Keratinocyte (primary cell): ENCODE measurements at regions not wholly inside any gene's neighbourhood (a gene's known extent, or its start where the extent isn't known, plus 50 kb on each side); places are given as distances from the start of the nearest gene placed in this dataset.

Experiments
- DNase-seq: peaks from one replicate; pipeline ENCODE4 v3.0.0-alpha.2; 2011; ENCODE audit warnings: low read depth, missing footprints, low spot score
- FAIRE-seq: peaks from 2 replicates; lab custom pipeline; 2011; peaks lifted over from hg19 to GRCh38; lab: Jason Lieb, UNC
- H2AFZ ChIP-seq: 2 replicates; pipeline ENCODE4 v1.6.0; 2012; ENCODE audit warnings: low read length, control low read depth, inconsistent platforms; ENCODE audit not compliant: control insufficient read depth
- H3K27ac ChIP-seq: 2 replicates; pipeline ENCODE4 v1.5.1; 2011; ENCODE audit warnings: low read length; ENCODE audit not compliant: control insufficient read depth, insufficient read depth
- H3K27me3 ChIP-seq: 3 replicates; pipeline ENCODE4 v1.6.0; 2011; ENCODE audit warnings: low read length; ENCODE audit not compliant: control insufficient read depth, insufficient read depth; ENCODE audit errors: extremely low read depth
- H3K36me3 ChIP-seq, 2 experiments: 2 replicates in 1 of 2; 3 replicates in 1 of 2; pipeline ENCODE4 v1.5.1; 2011; ENCODE audit warnings: low read length in 2 of 2, mild to moderate bottlenecking in 1 of 2; ENCODE audit not compliant: control insufficient read depth in 2 of 2, insufficient read depth in 2 of 2; ENCODE audit errors: extremely low read depth in 1 of 2
- H3K4me1 ChIP-seq: 3 replicates; pipeline ENCODE4 v1.5.1; 2011; ENCODE audit warnings: low read length; ENCODE audit not compliant: control insufficient read depth, insufficient read depth; ENCODE audit errors: extremely low read depth
- H3K4me2 ChIP-seq: 3 replicates; pipeline ENCODE4 v1.6.0; 2011; ENCODE audit warnings: low read depth, low read length; ENCODE audit not compliant: control insufficient read depth, insufficient read depth; ENCODE audit errors: extremely low read depth
- H3K4me3 ChIP-seq, 3 experiments: fragments of 200-600 bp in 1 of 3; sonication (generic) in 1 of 3; 2 replicates in 2 of 3; 3 replicates in 1 of 3; pipeline ENCODE4 v1.5.1; 2011 to 2016; ENCODE audit warnings: low read length in 3 of 3, mild to moderate bottlenecking in 3 of 3, control low read depth in 2 of 3, inconsistent platforms in 1 of 3, low read depth in 1 of 3, mixed read lengths in 1 of 3, mixed run types in 1 of 3, moderate library complexity in 1 of 3; ENCODE audit not compliant: control insufficient read depth in 2 of 3, insufficient read depth in 2 of 3; ENCODE audit errors: extremely low read depth in 1 of 3
- H3K79me2 ChIP-seq: 2 replicates; pipeline ENCODE4 v1.6.0; 2012; ENCODE audit warnings: low read length; ENCODE audit not compliant: control insufficient read depth, insufficient read depth
- H3K9ac ChIP-seq: 3 replicates; pipeline ENCODE4 v1.6.0; 2011; ENCODE audit warnings: low read length; ENCODE audit not compliant: control insufficient read depth, insufficient read depth; ENCODE audit errors: extremely low read depth
- H3K9me1 ChIP-seq: 3 replicates; pipeline ENCODE4 v1.6.0; 2011; ENCODE audit warnings: low read length; ENCODE audit not compliant: control insufficient read depth, insufficient read depth; ENCODE audit errors: extremely low read depth
- H3K9me3 ChIP-seq: 2 replicates; pipeline ENCODE4 v1.5.1; 2012; ENCODE audit warnings: low read depth, low read length; ENCODE audit not compliant: control insufficient read depth
- H4K20me1 ChIP-seq: 3 replicates; pipeline ENCODE4 v1.6.0; 2011; ENCODE audit warnings: low read length; ENCODE audit not compliant: control insufficient read depth, insufficient read depth; ENCODE audit errors: extremely low read depth
- EZH2 ChIP-seq: IDR thresholded peaks from one replicate; pipeline ENCODE4 v1.6.1; 2012; ENCODE audit warnings: inconsistent platforms, mild to moderate bottlenecking, low read length, moderate library complexity
- dilution Hi-C: fragments of 300-500 bp; cut with MboI; formaldehyde crosslinking; loops from one replicate; pipeline ENCODE4 v1.7.0; 2020; ENCODE audit warnings: low sequenced_read_pairs; ENCODE audit not compliant: extremely low pct_ligation_motif_present
- TF ChIP-seq, protein P1 (sequence below), 3 experiments: IDR thresholded peaks in 1 of 3; conservative IDR thresholded peaks in 1 of 3; optimal IDR thresholded peaks in 1 of 3; 2 replicates in 2 of 3; 3 replicates in 1 of 3; pipeline versions ENCODE3 to v1.5.1; 2011; ENCODE audit warnings: low read length in 3 of 3, mild to moderate bottlenecking in 3 of 3, moderate library complexity in 2 of 3, control low read depth in 1 of 3, inconsistent platforms in 1 of 3; ENCODE audit not compliant: insufficient read depth in 2 of 3; ENCODE audit errors: extremely low read depth in 1 of 3

- Histone ChIP-seq H3K9me1 (no peaks in the 10 kb centered on the region), H3K27me3 (no peaks in the 10 kb centered on the region), H3K4me2 (no peak overlapping the region), H3K36me3 (no peaks in the 10 kb centered on the region), H3K9ac (no peak overlapping the region), H3K4me3 (no peak overlapping the region), H2AFZ (no peak overlapping the region), H3K27ac (no peak overlapping the region), H4K20me1 (no peaks in the 10 kb centered on the region), H3K9me3 (no peaks in the 10 kb centered on the region), H3K4me1 (no peaks in the 10 kb centered on the region), H3K79me2 (no peaks in the 10 kb centered on the region)
- dilution Hi-C loops, result no loop called here
- no peak for DNase-seq
- no peak for FAIRE-seq
- TF ChIP-seq, protein P1, sequence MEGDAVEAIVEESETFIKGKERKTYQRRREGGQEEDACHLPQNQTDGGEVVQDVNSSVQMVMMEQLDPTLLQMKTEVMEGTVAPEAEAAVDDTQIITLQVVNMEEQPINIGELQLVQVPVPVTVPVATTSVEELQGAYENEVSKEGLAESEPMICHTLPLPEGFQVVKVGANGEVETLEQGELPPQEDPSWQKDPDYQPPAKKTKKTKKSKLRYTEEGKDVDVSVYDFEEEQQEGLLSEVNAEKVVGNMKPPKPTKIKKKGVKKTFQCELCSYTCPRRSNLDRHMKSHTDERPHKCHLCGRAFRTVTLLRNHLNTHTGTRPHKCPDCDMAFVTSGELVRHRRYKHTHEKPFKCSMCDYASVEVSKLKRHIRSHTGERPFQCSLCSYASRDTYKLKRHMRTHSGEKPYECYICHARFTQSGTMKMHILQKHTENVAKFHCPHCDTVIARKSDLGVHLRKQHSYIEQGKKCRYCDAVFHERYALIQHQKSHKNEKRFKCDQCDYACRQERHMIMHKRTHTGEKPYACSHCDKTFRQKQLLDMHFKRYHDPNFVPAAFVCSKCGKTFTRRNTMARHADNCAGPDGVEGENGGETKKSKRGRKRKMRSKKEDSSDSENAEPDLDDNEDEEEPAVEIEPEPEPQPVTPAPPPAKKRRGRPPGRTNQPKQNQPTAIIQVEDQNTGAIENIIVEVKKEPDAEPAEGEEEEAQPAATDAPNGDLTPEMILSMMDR (optimal IDR thresholded peaks at IDR 0.05 in 1 of 3, IDR thresholded peaks at IDR 0.05 in 1 of 3, conservative IDR thresholded peaks at IDR 0.05 in 1 of 3; ENCODE audit: extremely low read depth in 1 of 3, insufficient read depth in 2 of 3, low read length in 3 of 3), result no peak
- TF ChIP-seq EZH2, result no peak
These were observed 524.4 kb downstream of the PRR16 start for GRCh38 chr5:120988491-120988890.

DNA sequence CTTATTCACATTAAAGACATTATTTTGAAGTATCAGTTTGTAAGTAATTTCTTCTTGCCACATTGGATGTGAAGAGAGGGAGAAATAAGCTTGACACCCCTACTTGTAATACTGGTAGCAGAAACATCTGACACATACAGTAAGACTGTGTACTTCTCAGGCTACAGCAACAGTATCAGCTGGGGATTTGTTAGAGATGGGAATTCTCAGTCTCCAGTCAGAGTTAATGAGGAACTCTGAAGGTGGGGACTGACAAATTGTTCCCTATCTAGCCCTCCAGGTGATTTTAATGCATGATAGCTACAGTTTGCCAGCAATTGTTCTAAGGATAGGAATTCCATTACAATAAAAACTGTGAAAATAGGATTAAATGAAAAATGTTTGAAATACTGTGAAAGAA lies 524.8 kb downstream of the PRR16 start:
- no peak overlapping the region for H3K4me2 ChIP-seq
- no peak for FAIRE-seq
- no peaks in the 10 kb centered on the region for H4K20me1 ChIP-seq
- no peaks in the 10 kb centered on the region for H3K79me2 ChIP-seq
- no peak overlapping the region for H3K9ac ChIP-seq
- DNase-seq, result no peak
- H3K4me1 ChIP-seq, result no peaks in the 10 kb centered on the region
- no peak overlapping the region for H3K4me3 ChIP-seq
- H3K27me3 ChIP-seq, result no peaks in the 10 kb centered on the region
- TF ChIP-seq, protein P1 (optimal IDR thresholded peaks at IDR 0.05 in 1 of 3, IDR thresholded peaks at IDR 0.05 in 1 of 3, conservative IDR thresholded peaks at IDR 0.05 in 1 of 3; ENCODE audit: extremely low read depth in 1 of 3, insufficient read depth in 2 of 3, low read length in 3 of 3), result no peak
- TF ChIP-seq EZH2, result no peak
- H3K9me1 ChIP-seq, result no peaks in the 10 kb centered on the region
- dilution Hi-C loops, result no loop called here
- no peaks in the 10 kb centered on the region for H3K36me3 ChIP-seq
- no peak overlapping the region for H2AFZ ChIP-seq
- H3K9me3 ChIP-seq, result no peaks in the 10 kb centered on the region
- no peak overlapping the region for H3K27ac ChIP-seq
